SU-DHL-6 (cell line): ENCODE measurements at regions not wholly inside any gene's neighbourhood (a gene's known extent, or its start where the extent isn't known, plus 50 kb on each side); places are given as distances from the start of the nearest gene placed in this dataset.

Source experiments
- CTCF ChIP-seq: fragments of 200-600 bp; sonication (generic); IDR thresholded peaks from one replicate; pipeline ENCODE4 v1.5.1; 2017; ENCODE audit warnings: antibody characterized with exemption, mild to moderate bottlenecking, low read length, moderate library complexity; ENCODE audit not compliant: insufficient read depth, poor library complexity, severe bottlenecking
- EZH2phosphoT487 ChIP-seq: fragments of 200-600 bp; sonication (generic), shearing (Covaris generic); conservative IDR thresholded peaks from 2 replicates; pipeline ENCODE4 v1.6.1; 2018; ENCODE audit warnings: mild to moderate bottlenecking, antibody characterized with exemption, low read length, moderate library complexity, mixed read lengths

GRCh38 chr5:57939771-57940170 lies 457.2 kb upstream of the ACTBL2 start:
- no peak for TF ChIP-seq EZH2phosphoT487
- no peak for TF ChIP-seq CTCF
